ENCODE measurements at regions not wholly inside any gene's neighbourhood (a gene's known extent, or its start where the extent isn't known, plus 50 kb on each side); places are given as distances from the start of the nearest gene placed in this dataset.

DNA sequence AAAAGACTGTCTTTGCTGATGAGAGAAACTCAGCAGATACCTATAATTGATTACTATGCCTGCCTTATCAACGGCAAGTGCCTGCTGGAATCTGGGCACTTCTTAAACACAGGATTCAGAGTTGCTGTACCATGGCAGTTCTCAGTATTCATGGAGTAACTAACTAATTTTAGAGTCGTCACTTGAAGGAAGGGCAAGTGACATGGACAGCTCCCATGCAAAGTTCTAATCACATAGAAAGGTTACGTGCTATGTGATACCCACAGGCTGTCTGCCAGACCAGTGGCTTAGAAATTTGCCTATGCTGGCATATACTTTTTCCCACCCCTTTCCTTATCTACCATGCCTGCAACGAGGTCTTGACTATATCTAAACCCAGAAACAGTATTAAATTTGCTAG lies 931.1 kb upstream of the TENM3 start:
- Histone ChIP-seq H3K4me3 (IDR thresholded peaks at IDR 0.05; ENCODE audit: insufficient read depth, low read depth, low read length) (no peak overlapping the region), H3K79me2 (ENCODE audit: insufficient read depth, low read depth) (no peaks in the 10 kb centered on the region), H2AFZ (ENCODE audit: low read depth) (no peak overlapping the region)

GRCh38 chr4:181319629-181320028 lies 923.6 kb upstream of the TENM3 start:
- Histone ChIP-seq H2AFZ (ENCODE audit: low read depth) (no peak overlapping the region), H4K20me1 (ENCODE audit: insufficient read depth) (no peaks in the 10 kb centered on the region), H3K9ac (no peak overlapping the region), H3K4me1 (ENCODE audit: low read depth, poor library complexity, severe bottlenecking) (no peaks in the 10 kb centered on the region), H3K36me3 (ENCODE audit: insufficient read depth) (no peaks in the 10 kb centered on the region), H3K27ac (no peak overlapping the region), H3K79me2 (ENCODE audit: insufficient read depth, low read depth) (no peaks in the 10 kb centered on the region), H3K27me3 (ENCODE audit: insufficient read depth, low read depth) (no peaks in the 10 kb centered on the region), H3K4me3 (IDR thresholded peaks at IDR 0.05; ENCODE audit: insufficient read depth, low read depth, low read length) (no peak overlapping the region), H3K4me2 (no peak overlapping the region)
- no peak for TF ChIP-seq CTCF (conservative IDR thresholded peaks at IDR 0.05; ENCODE audit: low read depth, low read length)

More for the DNA sequence above, 931.1 kb upstream of the TENM3 start:
- no peaks in the 10 kb centered on the region for H4K20me1 ChIP-seq (ENCODE audit: insufficient read depth)
- H3K27ac ChIP-seq: no peak overlapping the region
- H3K27me3 ChIP-seq (ENCODE audit: insufficient read depth, low read depth): no peaks in the 10 kb centered on the region
- H3K9ac ChIP-seq: no peak overlapping the region
- no peaks in the 10 kb centered on the region for H3K36me3 ChIP-seq (ENCODE audit: insufficient read depth)
- TF ChIP-seq CTCF (conservative IDR thresholded peaks at IDR 0.05; ENCODE audit: low read depth, low read length): no peak
- H3K4me1 ChIP-seq (ENCODE audit: low read depth, poor library complexity, severe bottlenecking): no peaks in the 10 kb centered on the region
- no peak overlapping the region for H3K4me2 ChIP-seq

GRCh38 chr4:181323061-181323460 lies 920.1 kb upstream of the TENM3 start:
- H3K79me2 ChIP-seq (ENCODE audit: insufficient read depth, low read depth): no peaks in the 10 kb centered on the region
- H4K20me1 ChIP-seq (ENCODE audit: insufficient read depth): no peaks in the 10 kb centered on the region
- no peaks in the 10 kb centered on the region for H3K4me1 ChIP-seq (ENCODE audit: low read depth, poor library complexity, severe bottlenecking)
- H3K27me3 ChIP-seq (ENCODE audit: insufficient read depth, low read depth): no peaks in the 10 kb centered on the region
- H3K9ac ChIP-seq: no peak overlapping the region
- no peak for TF ChIP-seq CTCF (conservative IDR thresholded peaks at IDR 0.05; ENCODE audit: low read depth, low read length)
- H3K4me3 ChIP-seq (IDR thresholded peaks at IDR 0.05; ENCODE audit: insufficient read depth, low read depth, low read length): no peak overlapping the region
- no peak overlapping the region for H3K27ac ChIP-seq
- H2AFZ ChIP-seq (ENCODE audit: low read depth): no peak overlapping the region
- no peak overlapping the region for H3K4me2 ChIP-seq
- no peaks in the 10 kb centered on the region for H3K36me3 ChIP-seq (ENCODE audit: insufficient read depth)

DNA sequence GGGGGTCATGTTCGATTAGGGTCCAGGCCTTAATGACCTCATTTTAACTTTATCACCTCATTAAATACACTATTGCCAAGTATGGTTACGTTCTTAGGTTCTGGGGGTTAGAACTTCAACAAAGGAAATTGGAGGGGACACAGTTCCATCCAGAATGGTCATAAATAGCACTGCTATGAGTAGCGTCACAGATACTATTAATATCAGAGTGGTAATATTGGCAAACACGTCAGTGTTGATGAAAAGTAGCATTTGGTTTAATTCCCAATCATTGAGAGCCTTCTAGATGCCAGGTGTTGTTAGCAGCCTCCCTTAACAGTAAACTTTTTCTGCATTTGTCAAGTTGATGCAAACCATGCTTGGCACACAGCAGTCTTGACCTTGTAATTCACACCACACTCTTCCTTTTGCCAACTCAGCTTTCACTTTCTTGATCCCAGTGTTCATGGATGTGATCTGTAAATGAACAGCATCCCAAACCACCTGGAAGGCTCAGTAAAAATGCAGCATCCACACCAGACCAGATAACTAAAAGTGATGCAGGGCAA lies 912.5 kb upstream of the TENM3 start:
- peaks cover 5% of the 10 kb centered on the region for H3K4me1 ChIP-seq (ENCODE audit: low read depth, poor library complexity, severe bottlenecking)
- H3K27me3 ChIP-seq (ENCODE audit: insufficient read depth, low read depth): no peaks in the 10 kb centered on the region
- no peak overlapping the region for H3K9ac ChIP-seq
- H3K4me3 ChIP-seq (IDR thresholded peaks at IDR 0.05; ENCODE audit: insufficient read depth, low read depth, low read length): no peak overlapping the region
- no peaks in the 10 kb centered on the region for H3K36me3 ChIP-seq (ENCODE audit: insufficient read depth)
- no peak overlapping the region for H2AFZ ChIP-seq (ENCODE audit: low read depth)
- no peaks in the 10 kb centered on the region for H3K79me2 ChIP-seq (ENCODE audit: insufficient read depth, low read depth)
- no peaks in the 10 kb centered on the region for H4K20me1 ChIP-seq (ENCODE audit: insufficient read depth)
- H3K27ac ChIP-seq: no peak overlapping the region
- TF ChIP-seq CTCF (conservative IDR thresholded peaks at IDR 0.05; ENCODE audit: low read depth, low read length): no peak
- H3K4me2 ChIP-seq: no peak overlapping the region

Data from KMS-11 (cell line).